Right lobe of liver (tissue), 6 donors: ENCODE measurements at regions not wholly inside any gene's neighbourhood (a gene's known extent, or its start where the extent isn't known, plus 50 kb on each side); places are given as distances from the start of the nearest gene placed in this dataset.
A peak's percentile ranks its signal among the peaks of the same experiment; 100 is the strongest.

ENCODE experiments used
- ATAC-seq, 4 donors: fragments of 200-7000 bp; cut with Tn5 transposase; one replicate each; pipeline ENCODE4 v1.9.1; 2020; ENCODE audit warnings: mild to moderate bottlenecking in 4 of 4, moderate library complexity in 4 of 4
- DNase-seq, 3 donors: peaks; one replicate each; pipeline ENCODE4 v3.0.0-alpha.2; 2020
- H3K27ac ChIP-seq, 3 donors: fragments of 200-600 bp; one replicate each; pipeline ENCODE4 v1.8.0; 2022
- H3K27me3 ChIP-seq, 2 donors: fragments of 200-600 bp; one replicate each; pipeline ENCODE4 v1.8.0; 2022
- H3K36me3 ChIP-seq, 4 donors: fragments of 200-600 bp; sonication (generic) in 1 of 4; one replicate each; pipeline versions ENCODE4 v1.5.1 to v1.8.0; 2017 to 2022; ENCODE audit warnings: control low read depth in 1 of 4
- H3K4me1 ChIP-seq, 4 donors: fragments of 200-600 bp; sonication (generic) in 1 of 4; one replicate each; pipeline versions ENCODE4 v1.5.1 to v1.8.0; 2017 to 2022; ENCODE audit warnings: control low read depth in 1 of 4
- H3K4me3 ChIP-seq, 3 donors: fragments of 200-600 bp; one replicate each; pipeline ENCODE4 v1.8.0; 2022
- H3K9me3 ChIP-seq, 4 donors: fragments of 200-600 bp; sonication (generic) in 1 of 4; one replicate each; pipeline versions ENCODE4 v1.5.1 to v1.8.0; 2017 to 2022; ENCODE audit warnings: control low read depth in 1 of 4
- CTCF ChIP-seq, 4 donors: fragments of 200-600 bp in 3 of 4; fragments of 450-650 bp in 1 of 4; IDR thresholded peaks; one replicate each; pipeline versions ENCODE4 v1.5.1 to v1.8.0; 2016 to 2022; ENCODE audit warnings: antibody characterized with exemption in 4 of 4, mild to moderate bottlenecking in 2 of 4
- POLR2A ChIP-seq: fragments of 450-650 bp; IDR thresholded peaks from one replicate; pipeline ENCODE4 v1.6.1; 2017; ENCODE audit warnings: antibody characterized with exemption, mild to moderate bottlenecking
- WGBS: methylation state at CpG from one replicate; pipeline ENCODE4 v1.1.6; 2018; ENCODE audit warnings: low coverage, low lambda C conversion rate; ENCODE audit not compliant: insufficient coverage; ENCODE audit errors: missing lambda C conversion rate; 5-methylcytosine and 5-hydroxymethylcytosine counted together
- intact Hi-C, 2 donors: fragments of 100-400 bp; cut with DNase I; formaldehyde crosslinking; loops; one replicate each; pipeline versions ENCODE4 v1.11.2 to v1.14.1; 2022
- donor health status: DM: no; HTN: yes; CAD: no.
- donor health status: DM: no; HTN: no; CAD: no.
- donor health status: DM: no; HTN: no; CAD: no.
- donor health status: DM: no; HTN: yes; CAD: no.
- donor health status: DM: no; HTN: yes; CAD: no.

- intact Hi-C loops: no loop called here
- no peaks in the 10 kb centered on the region for H3K27me3 ChIP-seq
- no peaks in the 10 kb centered on the region for H3K36me3 ChIP-seq
- DNase-seq (no peak), ATAC-seq (no peak)
- TF ChIP-seq CTCF (IDR thresholded peaks at IDR 0.05) (no peak), POLR2A (no peak)
- H3K9me3 ChIP-seq: no peaks in the 10 kb centered on the region
- no peaks in the 10 kb centered on the region for H3K4me1 ChIP-seq
- no peak overlapping the region for H3K4me3 ChIP-seq
- H3K27ac ChIP-seq: no peak overlapping the region
Measured at GRCh38 chr1:203421246-203421645, 54.4 kb upstream of the PRELP start.

- Histone ChIP-seq H3K36me3 (no peaks in the 10 kb centered on the region), H3K4me3 (no peak overlapping the region), H3K4me1 (no peaks in the 10 kb centered on the region), H3K9me3 (no peaks in the 10 kb centered on the region), H3K27ac (no peak overlapping the region), H3K27me3 (no peaks in the 10 kb centered on the region)
- WGBS: 62% methylated on average over 5 of the region's 6 CpGs
- intact Hi-C loops: no loop called here
- no peak for DNase-seq
- TF ChIP-seq POLR2A (no peak), CTCF (IDR thresholded peaks at IDR 0.05) (no peak)
- ATAC-seq: no peak
Measured at GRCh38 chr1:203422116-203422515, 53.5 kb upstream of the PRELP start.

GRCh38 chr1:203422656-203423055 is 53.0 kb upstream of the PRELP start:
- no peaks in the 10 kb centered on the region for H3K27me3 ChIP-seq
- TF ChIP-seq POLR2A (no peak), CTCF (IDR thresholded peaks at IDR 0.05) (no peak)
- no peak overlapping the region for H3K27ac ChIP-seq
- no peaks in the 10 kb centered on the region for H3K9me3 ChIP-seq
- intact Hi-C loops: no loop called here
- WGBS: 36% methylated on average over 2 of the region's 2 CpGs
- H3K4me1 ChIP-seq: no peaks in the 10 kb centered on the region
- no peaks in the 10 kb centered on the region for H3K36me3 ChIP-seq
- no peak for DNase-seq
- no peak overlapping the region for H3K4me3 ChIP-seq
- ATAC-seq: no peak

GRCh38 chr1:203424285-203424684 is 51.3 kb upstream of the PRELP start:
- Histone ChIP-seq H3K36me3 (no peaks in the 10 kb centered on the region), H3K27me3 (no peaks in the 10 kb centered on the region), H3K27ac (no peak overlapping the region), H3K4me3 (no peak overlapping the region), H3K9me3 (no peaks in the 10 kb centered on the region), H3K4me1 (no peaks in the 10 kb centered on the region)
- WGBS: 66% methylated on average over 3 of the region's 3 CpGs
- intact Hi-C loops: no loop called here
- ATAC-seq: no peak
- no peak for TF ChIP-seq POLR2A
- TF ChIP-seq CTCF (IDR thresholded peaks at IDR 0.05): no peak
- no peak for DNase-seq

GRCh38 chr1:203424861-203425662 is 50.5 kb upstream of the PRELP start:
- ATAC-seq: peak in 1 of 4 donors; percentile 22
- 24% methylated on average over 2 of the region's 4 CpGs for WGBS
- H3K27ac ChIP-seq: no peak overlapping the region

More at GRCh38 chr1:203424861-203425662, 50.5 kb upstream of the PRELP start:
- TF ChIP-seq POLR2A (no peak), CTCF (IDR thresholded peaks at IDR 0.05) (no peak)
- no peak for DNase-seq
- Histone ChIP-seq H3K36me3 (no peaks in the 10 kb centered on the region), H3K9me3 (no peaks in the 10 kb centered on the region), H3K4me1 (no peaks in the 10 kb centered on the region), H3K4me3 (no peak overlapping the region), H3K27me3 (no peaks in the 10 kb centered on the region)
- intact Hi-C loops: no loop called here
